Activated T-helper 2 cell treated with anti-CD3 and anti-CD28 coated beads, Interferon-gamma antibody, Interleukin-2, Interleukin-4, amounts not matched to agents 10 μg/mL and 5 μg/mL and 100 μg/mL, durations not matched to agents 14 hours and 24 hours and 36 hours (primary cell): ENCODE measurements at regions not wholly inside any gene's neighbourhood (a gene's known extent, or its start where the extent isn't known, plus 50 kb on each side); places are given as distances from the start of the nearest gene placed in this dataset.
"Not testable (repeated sequence)": the region's sequence is repeated elsewhere in the genome, so short reads cannot be mapped to it uniquely, and the experiment has no call there.

Experiments
- DNase-seq: peaks from one replicate; pipeline ENCODE4 v3.0.0; 2021; ENCODE audit warnings: low spot score
- H3K27ac Mint-ChIP-seq: one replicate; pipeline ENCODE4 v1.8.0; 2021; ENCODE audit warnings: mixed read lengths
- H3K27me3 Mint-ChIP-seq: one replicate; pipeline ENCODE4 v1.8.0; 2021; ENCODE audit warnings: low read depth, mixed read lengths
- H3K36me3 Mint-ChIP-seq: one replicate; pipeline ENCODE4 v1.8.0; 2021; ENCODE audit warnings: low read depth, mixed read lengths
- H3K4me1 Mint-ChIP-seq: one replicate; pipeline ENCODE4 v1.8.0; 2021; ENCODE audit warnings: low read depth, mixed read lengths
- H3K4me3 Mint-ChIP-seq: one replicate; pipeline ENCODE4 v1.8.0; 2021; ENCODE audit warnings: low read depth, mild to moderate bottlenecking, moderate library complexity, mixed read lengths
- H3K9me3 Mint-ChIP-seq: one replicate; pipeline ENCODE4 v1.8.0; 2021; ENCODE audit warnings: mixed read lengths
- intact Hi-C: fragments of 100-400 bp; cut with micrococcal nuclease; formaldehyde crosslinking; loops from one replicate; pipeline ENCODE4 v1.15.1; 2023

DNA sequence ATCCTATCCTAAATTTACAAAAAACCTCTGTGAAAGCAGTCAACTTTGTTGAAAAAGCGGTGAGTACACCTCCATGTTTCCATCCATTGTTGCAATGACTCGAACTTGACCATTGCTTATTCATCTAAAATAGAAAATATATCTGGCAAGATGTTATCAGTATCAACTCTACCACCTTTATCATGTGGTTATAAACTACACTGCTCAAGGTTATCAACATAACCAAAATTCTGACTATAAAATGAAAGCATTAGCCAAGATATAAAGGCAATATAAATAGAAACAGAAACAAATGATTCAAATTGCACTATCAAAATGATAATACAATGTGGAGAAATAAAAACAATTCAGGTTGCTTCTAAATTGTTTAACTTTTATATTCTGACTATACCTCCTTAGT is 150.0 kb downstream of the AVL9 start:
- H3K27me3 Mint-ChIP-seq, result peaks cover 16% of the 10 kb centered on the region
- H3K36me3 Mint-ChIP-seq, intact Hi-C loops, H3K27ac Mint-ChIP-seq, H3K4me1 Mint-ChIP-seq, H3K4me3 Mint-ChIP-seq, DNase-seq, H3K9me3 Mint-ChIP-seq: not testable (repeated sequence)

- DNase-seq, result no peak
- H3K9me3 Mint-ChIP-seq, result no peaks in the 10 kb centered on the region
Measured at GRCh38 chr7:32643194-32643593, 147.9 kb downstream of the AVL9 start.

GRCh38 chr7:32639122-32639521 is 143.8 kb downstream of the AVL9 start:
- Mint-ChIP-seq H3K27ac (no peak overlapping the region), H3K27me3 (peaks cover 13% of the 10 kb centered on the region), H3K4me3 (no peak overlapping the region), H3K36me3 (no peaks in the 10 kb centered on the region), H3K4me1 (peaks cover 6% of the 10 kb centered on the region), H3K9me3 (no peaks in the 10 kb centered on the region)
- intact Hi-C loops, result loop anchor here (5.0 kb wide), 1 partner anchor 147 kb away; the partner anchor contains the start of gene LSM5
- no peak for DNase-seq

More at GRCh38 chr7:32643194-32643593, 147.9 kb downstream of the AVL9 start:
- H3K27ac Mint-ChIP-seq, result no peak overlapping the region
- intact Hi-C loops, result no loop called here
- H3K27me3 Mint-ChIP-seq, result peaks cover 10% of the 10 kb centered on the region
- no peaks in the 10 kb centered on the region for H3K36me3 Mint-ChIP-seq
- H3K4me1 Mint-ChIP-seq, result peaks cover 6% of the 10 kb centered on the region
- no peak overlapping the region for H3K4me3 Mint-ChIP-seq

- DNase-seq, H3K4me1 Mint-ChIP-seq, H3K9me3 Mint-ChIP-seq, H3K36me3 Mint-ChIP-seq, H3K27ac Mint-ChIP-seq, H3K4me3 Mint-ChIP-seq: not testable (repeated sequence)
- peaks cover 13% of the 10 kb centered on the region for H3K27me3 Mint-ChIP-seq
- intact Hi-C loops, result loop anchor here (1.0 to 5.0 kb wide), 2 partner anchors 31 to 146 kb away; partner anchors contain the start of gene LSM5
Measured at GRCh38 chr7:32638479-32639121, 143.3 kb downstream of the AVL9 start.
